Neural progenitor cell (in vitro differentiated cells): ENCODE measurements at regions not wholly inside any gene's neighbourhood (a gene's known extent, or its start where the extent isn't known, plus 50 kb on each side); places are given as distances from the start of the nearest gene placed in this dataset.

Experiments used
- CTCF ChIP-seq: fragments of 200-600 bp; sonication (generic); IDR thresholded peaks from 2 replicates; pipeline ENCODE4 v1.5.1; 2017; ENCODE audit warnings: antibody characterized with exemption, mild to moderate bottlenecking
- EZH2 ChIP-seq: fragments of 200-600 bp; sonication (generic); IDR thresholded peaks from 2 replicates; pipeline ENCODE4 v1.6.1; 2017; ENCODE audit warnings: antibody characterized with exemption, mild to moderate bottlenecking, moderate library complexity

GRCh38 chr18:66110607-66111006, 359.8 kb downstream of the CDH7 start:
- TF ChIP-seq CTCF (no peak), EZH2 (no peak)
